GM19043 (cell line): ENCODE measurements at regions not wholly inside any gene's neighbourhood (a gene's known extent, or its start where the extent isn't known, plus 50 kb on each side); places are given as distances from the start of the nearest gene placed in this dataset.

Experiments
- ATAC-seq: cut with Tn5 transposase; IDR thresholded peaks from one replicate; pipeline ENCODE4 v1.9.1; 2021; ENCODE audit warnings: low read depth; ENCODE audit not compliant: unreplicated experiment

GRCh38 chr1:95409901-95410300 is 175.9 kb downstream of the RWDD3 start:
- ATAC-seq: no peak

GRCh38 chr1:95415146-95415545 is 181.1 kb downstream of the RWDD3 start:
- ATAC-seq: no peak

GRCh38 chr1:95426772-95427171 is 192.8 kb downstream of the RWDD3 start:
- ATAC-seq: no peak

- ATAC-seq: no peak
These were observed 193.5 kb downstream of the RWDD3 start for GRCh38 chr1:95427525-95427924.

- ATAC-seq: no peak
These were observed 197.2 kb downstream of the RWDD3 start for GRCh38 chr1:95431235-95431634.

- no peak for ATAC-seq
These were observed 201.6 kb downstream of the RWDD3 start for GRCh38 chr1:95435611-95436010.

- ATAC-seq: no peak
These were observed 203.0 kb downstream of the RWDD3 start for GRCh38 chr1:95437011-95437410.

GRCh38 chr1:95437781-95438180 is 203.8 kb downstream of the RWDD3 start:
- no peak for ATAC-seq

- ATAC-seq: no peak
These were observed 204.4 kb downstream of the RWDD3 start for GRCh38 chr1:95438218-95438948.

GRCh38 chr1:95440511-95440910 is 206.5 kb downstream of the RWDD3 start:
- no peak for ATAC-seq

- no peak for ATAC-seq
These were observed 215.5 kb downstream of the RWDD3 start for GRCh38 chr1:95449516-95449915.

- no peak for ATAC-seq
These were observed 217.0 kb downstream of the RWDD3 start for GRCh38 chr1:95451054-95451453.

GRCh38 chr1:95451904-95452303 is 217.9 kb downstream of the RWDD3 start:
- no peak for ATAC-seq

- no peak for ATAC-seq
These were observed 219.0 kb downstream of the RWDD3 start for GRCh38 chr1:95453053-95453452.

- ATAC-seq: no peak
These were observed 233.0 kb downstream of the RWDD3 start for GRCh38 chr1:95467036-95467435.

- no peak for ATAC-seq
These were observed 241.9 kb downstream of the RWDD3 start for GRCh38 chr1:95475686-95476457.

- ATAC-seq: no peak
These were observed 262.3 kb downstream of the RWDD3 start for GRCh38 chr1:95496307-95496706.

GRCh38 chr1:95496773-95497172 is 262.8 kb downstream of the RWDD3 start:
- ATAC-seq: no peak

GRCh38 chr1:95497566-95497965 is 263.6 kb downstream of the RWDD3 start:
- no peak for ATAC-seq

- ATAC-seq: no peak
These were observed 269.4 kb downstream of the RWDD3 start for GRCh38 chr1:95503278-95504030.

- no peak for ATAC-seq
These were observed 270.3 kb downstream of the RWDD3 start for GRCh38 chr1:95504321-95504720.
